Fibroblast of pulmonary artery (primary cell): ENCODE measurements at regions not wholly inside any gene's neighbourhood (a gene's known extent, or its start where the extent isn't known, plus 50 kb on each side); places are given as distances from the start of the nearest gene placed in this dataset.
"Not testable (repeated sequence)": the region's sequence is repeated elsewhere in the genome, so short reads cannot be mapped to it uniquely, and the experiment has no call there.

ENCODE experiments used
- DNase-seq: peaks from one replicate; pipeline ENCODE4 v3.0.0-alpha.2; 2010; ENCODE audit warnings: low read depth
- H3K4me3 ChIP-seq: replicated peaks from 2 replicates; pipeline ENCODE4 v1.5.1; 2011; ENCODE audit warnings: low read depth, mild to moderate bottlenecking, control low read depth, low read length, moderate library complexity
- CTCF ChIP-seq: IDR thresholded peaks from 2 replicates; pipeline ENCODE4 v1.5.1; 2011; ENCODE audit warnings: mild to moderate bottlenecking, control low read depth, low read length, inconsistent platforms; ENCODE audit errors: missing control alignments

- no peak overlapping the region for H3K4me3 ChIP-seq
- DNase-seq, result no peak
- no peak for TF ChIP-seq CTCF
Measured at GRCh38 chr3:148500881-148501280, 196.8 kb upstream of the AGTR1 start.

DNA sequence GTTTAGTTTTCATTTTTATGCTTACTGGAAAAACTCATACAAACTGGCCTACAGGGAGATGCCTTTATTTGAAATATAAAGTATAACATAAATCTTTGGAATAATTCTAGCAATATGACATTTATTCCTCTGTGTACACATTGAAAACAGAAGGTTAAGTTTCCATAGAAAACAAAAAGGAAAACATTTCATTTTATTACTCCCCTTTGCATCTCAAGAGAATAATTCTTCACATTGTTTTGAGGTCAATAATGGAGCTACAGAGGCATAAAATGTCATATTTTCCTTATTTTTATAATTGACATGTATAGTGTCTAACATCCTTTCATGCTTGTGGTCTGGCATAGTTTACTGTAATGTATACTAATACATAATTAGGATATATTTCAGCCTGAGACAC, 187.6 kb upstream of the AGTR1 start:
- H3K4me3 ChIP-seq, result no peak overlapping the region
- no peak for TF ChIP-seq CTCF

GRCh38 chr3:148510561-148510960, 187.1 kb upstream of the AGTR1 start:
- H3K4me3 ChIP-seq, result no peak overlapping the region
- TF ChIP-seq CTCF, result no peak
- DNase-seq, result no peak

More for the DNA sequence above, 187.6 kb upstream of the AGTR1 start:
- DNase-seq, result no peak

DNA sequence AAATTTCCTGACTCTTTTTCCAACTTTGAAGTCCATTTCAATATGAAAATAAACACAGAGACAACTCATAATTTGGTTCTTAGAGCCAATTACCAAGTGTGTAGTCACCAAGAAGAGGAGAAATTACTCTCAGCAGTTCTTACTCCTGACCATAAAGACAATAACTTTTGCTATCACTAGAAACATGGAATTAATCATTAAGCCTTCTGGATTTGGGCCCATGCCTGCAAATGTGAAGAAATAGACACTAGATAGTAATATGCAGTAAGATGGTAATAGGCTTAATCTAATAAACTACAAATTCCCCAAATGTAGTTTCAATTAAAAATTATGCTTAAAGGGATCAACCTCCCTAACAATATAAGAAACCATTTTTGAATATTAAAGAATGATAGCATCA, 185.1 kb upstream of the AGTR1 start:
- no peak overlapping the region for H3K4me3 ChIP-seq
- DNase-seq, result no peak
- TF ChIP-seq CTCF, result no peak

- no peak overlapping the region for H3K4me3 ChIP-seq
- peak; percentile 69 for DNase-seq
- no peak for TF ChIP-seq CTCF
Measured at GRCh38 chr3:148513096-148513543, 184.6 kb upstream of the AGTR1 start.

- no peak overlapping the region for H3K4me3 ChIP-seq
- TF ChIP-seq CTCF, result no peak
Measured at GRCh38 chr3:148518520-148518919, 179.2 kb upstream of the AGTR1 start.

DNA sequence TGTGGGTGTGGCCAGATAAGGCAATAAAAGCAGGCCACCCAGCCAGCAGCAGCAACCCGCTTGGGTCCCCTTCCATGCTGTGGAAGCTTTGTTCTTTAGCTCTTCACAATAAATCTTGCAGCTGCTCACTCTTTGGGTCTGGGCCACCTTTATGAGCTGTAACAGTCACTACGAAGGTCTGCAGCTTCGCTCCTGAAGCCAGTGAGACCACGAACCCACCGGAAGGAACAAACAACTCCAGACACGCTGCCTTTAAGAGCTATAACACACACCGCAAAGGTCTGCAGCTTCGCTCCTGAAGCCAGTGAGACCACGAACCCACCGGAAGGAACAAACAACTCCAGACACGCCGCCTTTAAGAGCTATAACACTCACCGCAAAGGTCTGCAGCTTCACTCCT, 172.1 kb upstream of the AGTR1 start:
- DNase-seq, result not testable (repeated sequence)

More at GRCh38 chr3:148518520-148518919, 179.2 kb upstream of the AGTR1 start:
- no peak for DNase-seq

More for the DNA sequence above, 172.1 kb upstream of the AGTR1 start:
- H3K4me3 ChIP-seq, result not testable (repeated sequence)
